Ishikawa (cell line): ENCODE measurements at regions not wholly inside any gene's neighbourhood (a gene's known extent, or its start where the extent isn't known, plus 50 kb on each side); places are given as distances from the start of the nearest gene placed in this dataset.

Experiments used
- CREB1 ChIP-seq: IDR thresholded peaks from 2 replicates; pipeline ENCODE4 v1.6.1; 2012; ENCODE audit warnings: low read depth
- EP300 ChIP-seq: IDR thresholded peaks from 2 replicates; pipeline ENCODE4 v1.6.1; 2012; ENCODE audit warnings: borderline replicate concordance
- MAX ChIP-seq: IDR thresholded peaks from 2 replicates; pipeline ENCODE4 v1.6.1; 2012
- USF1 ChIP-seq: IDR thresholded peaks from 2 replicates; pipeline ENCODE4 v1.6.1; 2012

- TF ChIP-seq MAX, result no peak
- no peak for TF ChIP-seq USF1
- no peak for TF ChIP-seq CREB1
- no peak for TF ChIP-seq EP300
Observed at GRCh38 chr14:85342858-85343607, 186.9 kb upstream of the FLRT2 start.
